Stimulated activated CD4-positive, alpha-beta T cell treated with anti-CD3 and anti-CD28 coated beads, Interleukin-12 subunit alpha, Interleukin-12 subunit beta, amount 100 ng/mL, for 24 hours (primary cell): ENCODE measurements at regions not wholly inside any gene's neighbourhood (a gene's known extent, or its start where the extent isn't known, plus 50 kb on each side); places are given as distances from the start of the nearest gene placed in this dataset.
"Not testable (repeated sequence)": the region's sequence is repeated elsewhere in the genome, so short reads cannot be mapped to it uniquely, and the experiment has no call there.

ENCODE experiments used
- DNase-seq, 2 experiments: peaks; one replicate each; pipeline ENCODE4 v3.0.0-alpha.2; 2020; ENCODE audit warnings: low read depth in 2 of 2

GRCh38 chrX:118215346-118215745 lies 98.7 kb upstream of the KLHL13 start:
- no peak for DNase-seq

- no peak for DNase-seq
These were observed 99.5 kb upstream of the KLHL13 start for GRCh38 chrX:118216087-118216486.

DNA sequence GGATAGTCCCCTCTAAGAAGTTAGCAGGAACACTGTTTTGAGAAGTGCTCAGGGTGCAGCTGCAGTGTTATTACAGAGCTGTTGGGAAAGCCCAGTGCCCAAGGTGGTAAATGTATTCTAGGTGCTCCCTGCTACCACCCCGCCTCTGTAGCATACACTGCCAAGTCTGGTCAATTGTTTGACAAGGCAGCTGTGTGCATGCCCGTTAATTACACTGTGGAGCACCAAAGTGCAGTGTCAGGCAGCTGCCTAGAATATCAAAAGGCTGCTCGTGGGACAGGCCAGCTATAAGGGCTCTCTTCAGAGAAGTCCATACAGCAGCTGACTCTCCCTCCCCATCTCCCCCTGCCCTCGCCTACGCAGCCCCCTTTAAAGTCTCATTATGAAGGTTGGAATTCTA lies 99.9 kb upstream of the KLHL13 start:
- DNase-seq, result no peak

GRCh38 chrX:118218079-118218478 lies 101.5 kb upstream of the KLHL13 start:
- no peak for DNase-seq

- no peak for DNase-seq
These were observed 102.3 kb upstream of the KLHL13 start for GRCh38 chrX:118218940-118219339.

DNA sequence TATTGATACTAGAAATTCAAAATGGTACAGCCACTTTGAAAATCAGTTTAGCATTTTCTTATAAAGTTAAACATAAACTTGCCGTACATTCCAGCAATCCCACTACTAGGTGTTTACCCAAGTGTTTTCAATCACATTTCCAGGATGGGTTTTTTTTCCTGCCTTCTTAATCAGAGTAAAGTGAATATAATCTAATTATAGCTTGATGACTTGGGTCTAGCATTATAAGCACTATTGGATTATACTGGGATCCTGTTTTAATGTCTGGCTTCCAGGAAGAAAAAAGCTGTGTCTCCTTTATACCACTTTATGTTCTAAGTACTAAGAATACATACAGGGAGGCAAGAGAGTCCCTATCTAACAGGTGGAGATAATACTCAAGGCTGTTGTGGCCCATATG lies 103.3 kb upstream of the KLHL13 start:
- no peak for DNase-seq

- no peak for DNase-seq
These were observed 103.9 kb upstream of the KLHL13 start for GRCh38 chrX:118220509-118220908.

DNA sequence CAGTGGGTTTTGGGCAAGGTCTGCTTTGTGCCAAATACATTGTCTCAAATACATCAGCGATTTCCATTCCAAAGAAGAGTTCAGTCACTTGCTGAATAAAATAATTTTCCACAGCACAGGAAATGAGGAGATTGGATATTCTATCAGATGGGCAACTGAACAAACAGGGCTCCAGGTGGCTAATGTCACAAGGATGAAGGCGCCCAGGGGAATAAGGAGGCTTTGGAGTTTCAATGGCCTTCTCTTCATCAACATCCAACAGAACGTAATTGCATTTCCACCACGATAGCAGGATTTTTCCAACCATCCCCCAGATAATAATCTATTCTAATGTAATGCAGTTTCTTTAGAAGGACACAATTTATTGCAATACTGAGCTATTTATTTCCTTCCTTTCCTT lies 104.7 kb upstream of the KLHL13 start:
- DNase-seq, result no peak

DNA sequence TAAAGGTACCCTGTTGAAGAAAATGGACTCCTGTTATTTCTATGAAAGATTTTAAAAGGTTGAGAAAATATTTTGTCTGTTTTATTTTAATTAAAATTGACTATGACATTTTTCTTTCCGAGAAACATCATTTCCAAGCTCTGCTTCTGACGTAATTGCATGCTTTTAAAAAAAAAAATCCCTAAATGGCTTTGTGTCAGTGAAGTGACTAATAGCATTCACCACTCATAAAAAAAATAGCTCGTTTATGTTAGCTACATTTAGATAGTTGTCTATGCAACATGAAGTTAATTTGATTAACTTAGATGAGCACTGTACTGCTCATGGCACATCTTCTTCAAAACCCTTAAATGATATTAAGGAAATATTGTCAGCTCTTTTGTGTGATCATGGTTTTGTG lies 105.1 kb upstream of the KLHL13 start:
- DNase-seq, result no peak

DNA sequence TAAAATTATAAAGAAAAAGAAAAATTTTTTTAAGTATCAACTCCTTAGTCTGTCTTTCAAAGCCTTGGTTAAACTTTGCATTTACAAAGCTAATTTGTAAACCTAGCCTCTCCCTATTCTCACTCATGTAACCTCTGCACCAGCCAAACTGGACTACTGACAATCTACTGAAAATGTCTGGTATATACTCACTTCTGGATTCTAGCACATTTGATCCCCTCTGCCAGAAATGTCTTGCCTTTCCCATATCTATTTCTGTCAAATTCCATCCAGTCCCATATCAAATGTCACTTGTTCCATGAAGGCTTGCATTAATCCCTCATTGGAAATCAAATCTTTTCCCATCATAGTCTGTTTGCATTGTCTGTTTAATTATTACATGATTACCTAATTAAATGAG lies 105.8 kb upstream of the KLHL13 start:
- DNase-seq, result no peak

- DNase-seq, result no peak
These were observed 109.3 kb upstream of the KLHL13 start for GRCh38 chrX:118225711-118226428.

DNA sequence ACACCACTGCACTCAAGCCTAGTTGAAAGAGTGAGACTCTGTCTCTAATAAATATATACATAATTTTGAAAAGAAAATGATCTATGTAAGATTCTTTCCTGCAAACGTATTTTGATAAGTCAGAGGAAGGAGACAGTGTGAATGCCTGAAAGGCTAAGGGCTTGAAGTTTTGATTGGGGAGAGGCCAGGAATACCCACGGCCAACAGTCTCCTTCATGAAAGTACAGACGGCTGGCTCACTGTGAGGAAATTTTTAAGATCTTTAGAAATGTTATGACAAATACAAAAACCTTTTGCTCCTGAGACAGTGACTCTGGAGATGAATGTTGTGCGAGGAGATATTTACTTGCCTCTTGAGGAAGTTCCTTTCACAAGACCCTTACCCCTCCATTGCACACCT lies 111.4 kb upstream of the KLHL13 start:
- no peak for DNase-seq

- no peak for DNase-seq
These were observed 111.8 kb upstream of the KLHL13 start for GRCh38 chrX:118228456-118228855.

DNA sequence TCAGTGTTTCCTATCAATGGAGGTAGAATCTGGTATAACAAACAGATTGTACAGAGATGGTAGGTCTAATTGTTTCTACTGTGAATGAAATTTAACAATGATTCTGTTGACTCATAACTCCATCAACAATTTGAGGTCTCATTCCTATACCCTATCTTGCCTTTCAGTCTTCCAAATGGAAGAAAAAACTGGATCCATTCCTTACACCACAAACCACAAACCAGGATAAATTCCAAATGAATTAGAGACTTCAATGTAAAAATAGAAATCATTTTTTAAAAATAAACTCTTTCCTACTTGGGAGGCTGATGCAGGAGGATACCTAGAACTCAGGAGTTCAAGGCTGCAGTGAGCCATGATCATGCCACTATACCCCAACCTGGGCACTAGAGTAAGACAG lies 114.4 kb upstream of the WDR44 start:
- no peak for DNase-seq

DNA sequence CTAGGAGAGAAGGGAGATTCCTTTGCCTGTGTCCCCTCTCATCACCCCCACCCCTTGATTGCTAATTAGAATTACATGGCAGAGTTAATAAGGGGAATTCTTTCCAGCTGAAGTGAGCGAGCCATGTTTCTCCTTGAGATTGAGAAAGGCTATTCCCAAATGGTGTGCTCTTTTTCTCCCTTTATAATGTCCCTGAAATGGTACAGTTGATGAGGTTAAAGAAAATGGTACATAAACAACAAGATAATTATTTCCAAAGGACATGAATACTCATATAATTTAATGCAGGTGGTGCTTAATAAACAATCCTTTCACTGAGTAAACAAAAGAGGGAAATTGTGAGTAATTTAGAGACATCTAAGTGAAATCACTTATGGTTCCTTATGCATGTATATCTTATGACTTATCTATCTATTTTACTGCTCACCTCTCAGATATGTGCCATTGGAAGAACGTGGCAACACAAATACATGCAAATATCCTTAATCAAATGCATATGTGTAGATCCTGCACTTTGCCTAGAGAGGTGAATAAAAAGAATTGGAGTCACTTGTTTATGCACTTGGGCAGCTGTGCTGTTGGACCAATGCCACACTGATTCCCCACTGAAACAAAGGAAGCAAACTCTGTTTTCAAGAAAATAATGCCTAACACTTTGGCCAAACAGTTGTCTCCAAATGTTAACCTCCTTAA lies 106.6 kb upstream of the WDR44 start:
- no peak for DNase-seq

- no peak for DNase-seq
These were observed 105.8 kb upstream of the WDR44 start for GRCh38 chrX:118239913-118240698.

DNA sequence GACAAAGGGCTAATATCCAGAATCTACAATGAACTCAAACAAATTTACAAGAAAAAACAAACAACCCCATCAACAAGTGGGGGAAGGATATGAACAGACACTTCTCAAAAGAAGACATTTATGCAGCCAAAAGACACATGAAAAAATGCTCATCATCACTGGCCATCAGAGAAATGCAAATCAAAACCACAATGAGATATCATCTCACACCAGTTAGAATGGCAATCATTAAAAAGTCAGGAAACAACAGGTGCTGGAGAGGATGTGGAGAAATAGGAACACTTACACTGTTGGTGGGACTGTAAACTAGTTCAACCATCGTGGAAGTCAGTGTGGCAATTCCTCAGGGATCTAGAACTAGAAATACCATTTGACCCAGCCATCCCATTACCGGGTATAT lies 98.9 kb upstream of the WDR44 start:
- DNase-seq, result not testable (repeated sequence)

- no peak for DNase-seq
These were observed 96.8 kb upstream of the WDR44 start for GRCh38 chrX:118249146-118249545.

DNA sequence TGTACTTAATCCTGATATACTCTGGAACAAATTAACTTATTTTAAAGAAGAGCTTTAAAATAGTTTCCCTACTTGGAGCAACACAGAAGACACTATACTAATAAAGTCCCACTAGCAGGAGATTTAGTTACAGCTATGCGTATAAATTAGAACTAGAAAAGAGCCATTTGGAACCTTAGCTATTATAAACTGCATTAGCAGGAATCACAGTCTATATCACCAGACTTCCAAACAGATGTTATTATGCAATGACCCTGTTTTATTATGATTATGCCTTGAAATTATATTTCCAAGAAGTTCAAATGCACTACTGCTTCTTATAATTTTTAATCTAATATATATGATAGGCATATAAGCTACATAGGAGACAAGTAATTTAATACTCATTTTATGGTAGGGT lies 95.5 kb upstream of the WDR44 start:
- DNase-seq, result no peak

GRCh38 chrX:118251271-118251670 lies 94.6 kb upstream of the WDR44 start:
- DNase-seq, result no peak

- DNase-seq, result no peak
These were observed 92.9 kb upstream of the WDR44 start for GRCh38 chrX:118252967-118253366.

DNA sequence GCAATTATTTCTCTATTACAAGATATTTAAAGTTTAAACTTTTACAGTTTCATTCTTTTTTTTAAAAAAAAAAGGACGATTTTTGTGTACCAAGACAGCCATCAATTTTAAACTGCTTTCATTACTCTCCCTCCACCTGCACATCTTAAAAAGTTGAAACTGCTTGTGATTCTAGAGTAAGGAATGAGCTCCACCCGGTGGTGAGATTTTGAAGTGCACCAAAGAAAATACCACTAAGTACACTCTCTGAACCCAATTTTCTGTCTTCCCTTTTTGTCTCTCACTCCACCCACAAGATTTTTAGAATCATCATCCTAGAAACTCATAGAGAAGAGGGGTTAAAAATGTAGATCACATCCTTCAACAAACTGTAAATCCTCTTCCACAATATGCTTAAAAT lies 91.3 kb upstream of the WDR44 start:
- DNase-seq, result peak in 1 of 2 experiments; percentile 27

DNA sequence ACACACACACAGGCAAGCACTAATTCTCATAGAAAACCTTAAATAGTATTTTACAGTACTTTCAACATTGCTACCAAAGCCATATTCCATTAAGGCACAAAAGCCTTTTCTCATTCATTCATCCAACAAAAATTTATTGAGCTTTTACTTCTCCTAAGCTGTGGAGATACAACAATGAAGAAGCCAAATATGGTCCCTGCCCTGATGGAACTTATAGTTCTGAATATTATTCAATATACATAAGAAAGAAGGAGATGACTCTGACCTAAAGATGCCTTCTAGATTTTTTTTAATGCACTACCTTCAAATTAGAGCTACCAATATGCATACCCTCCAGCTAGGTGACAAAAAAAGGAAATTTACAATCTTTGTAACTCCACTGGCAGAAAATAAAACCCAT lies 90.0 kb upstream of the WDR44 start:
- no peak for DNase-seq
